Left hindlimb (tissue), 1 donor: ENCODE measurements at regions not wholly inside any gene's neighbourhood (a gene's known extent, or its start where the extent isn't known, plus 50 kb on each side); places are given as distances from the start of the nearest gene placed in this dataset.

Experiments
- DNase-seq: peaks from one replicate; pipeline ENCODE4 v3.0.0-alpha.2; 2018

DNA sequence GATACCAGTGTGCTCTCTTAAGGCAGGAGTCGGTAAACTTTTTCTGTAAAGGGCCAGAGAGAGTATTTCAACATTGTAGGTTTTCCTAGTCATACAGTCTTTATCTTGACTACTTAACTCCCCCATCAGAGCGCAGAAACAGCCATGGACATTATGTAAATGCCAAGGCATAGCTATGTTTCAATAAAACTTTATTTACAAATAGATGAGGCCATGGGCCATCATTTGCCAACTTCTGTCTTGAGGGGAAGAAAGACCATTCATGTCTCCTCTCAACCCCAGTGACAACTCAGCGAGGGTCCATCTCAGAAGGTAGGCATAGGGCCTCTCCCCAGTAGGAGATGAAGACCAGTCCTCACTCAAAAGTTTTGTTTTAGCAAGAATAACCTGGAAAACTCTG, 301.3 kb downstream of the FBXW7 start:
- DNase-seq: no peak

DNA sequence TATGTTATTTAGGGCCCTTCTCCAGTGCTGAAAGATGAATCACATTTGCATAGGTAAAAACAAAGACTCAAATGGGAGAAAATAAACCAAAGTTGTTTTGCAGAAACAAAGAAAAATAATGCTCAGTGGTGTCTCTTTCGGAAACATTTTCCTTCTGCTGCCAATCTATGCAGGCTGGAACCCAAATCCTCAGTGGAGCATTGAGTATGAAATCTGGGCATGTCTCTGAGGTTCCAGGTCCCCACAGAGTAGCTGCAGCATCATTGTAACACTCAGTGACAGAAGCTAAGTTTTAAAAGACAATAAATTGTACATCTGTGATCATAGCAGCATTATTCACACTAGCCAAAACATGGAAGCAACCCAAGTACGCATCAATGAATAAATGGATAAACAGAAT, 303.6 kb downstream of the FBXW7 start:
- DNase-seq: no peak

GRCh38 chr4:152229782-152230289, 306.1 kb downstream of the FBXW7 start:
- DNase-seq: no peak

DNA sequence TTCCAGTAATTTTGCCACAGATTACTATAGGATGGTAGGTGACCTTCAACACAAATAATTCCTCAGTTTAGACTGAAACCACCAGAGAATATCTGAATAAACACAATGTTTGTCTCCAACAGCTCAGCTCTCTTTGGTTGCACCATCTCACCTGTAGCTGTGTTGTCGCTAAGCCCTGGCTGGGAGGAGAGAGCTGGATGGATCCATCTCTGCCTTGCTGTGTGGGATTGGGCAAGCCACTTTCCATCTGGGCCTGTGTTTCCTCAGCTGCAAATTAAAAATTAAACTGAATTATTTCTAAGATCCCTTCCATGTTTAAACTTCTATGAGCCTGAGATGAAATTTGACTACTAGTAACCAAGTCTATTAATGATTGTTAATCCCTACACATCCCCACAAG, 310.2 kb downstream of the FBXW7 start:
- no peak for DNase-seq

- DNase-seq: no peak
Measured at GRCh38 chr4:152224721-152225420, 311.0 kb downstream of the FBXW7 start.

DNA sequence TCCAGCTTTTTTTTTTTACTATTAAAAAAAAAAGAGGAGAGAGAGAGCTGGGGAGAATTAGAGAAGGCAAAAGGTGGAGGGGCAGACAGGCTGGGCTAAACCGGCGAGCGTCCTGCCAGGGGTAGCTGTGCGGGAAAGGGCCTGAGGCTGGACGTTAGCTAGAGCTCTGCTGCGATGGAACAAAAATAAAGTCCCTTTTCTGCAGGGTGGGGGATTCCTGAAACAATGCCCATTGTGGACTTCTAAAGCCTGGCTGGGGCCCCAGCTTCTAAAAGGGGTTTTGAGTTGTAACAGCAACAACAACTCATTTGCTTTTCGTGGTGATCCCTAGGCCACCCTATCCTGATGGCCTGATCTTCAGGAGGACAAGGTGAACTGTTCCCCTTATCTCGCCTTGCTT, 311.7 kb downstream of the FBXW7 start:
- no peak for DNase-seq

DNA sequence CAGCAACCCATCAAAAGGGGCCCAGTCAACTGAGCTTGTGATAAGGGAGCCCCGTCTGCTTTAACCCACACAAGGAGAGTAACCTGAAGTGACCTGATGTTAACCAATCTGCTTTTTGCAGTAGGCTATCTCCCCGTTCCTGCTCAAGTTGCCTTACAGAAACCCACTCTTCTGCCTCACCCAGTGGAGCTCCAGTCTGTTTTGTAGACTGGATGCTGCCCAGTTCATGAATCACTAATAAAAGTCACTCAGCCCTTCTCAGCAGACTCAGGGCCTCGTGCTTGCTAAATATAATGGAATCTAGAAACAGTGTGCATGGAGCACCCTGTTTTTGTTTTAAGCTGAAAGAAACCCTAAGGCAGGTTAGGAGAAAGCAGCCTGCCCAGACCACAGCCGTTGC, 312.3 kb downstream of the FBXW7 start:
- DNase-seq: no peak

DNA sequence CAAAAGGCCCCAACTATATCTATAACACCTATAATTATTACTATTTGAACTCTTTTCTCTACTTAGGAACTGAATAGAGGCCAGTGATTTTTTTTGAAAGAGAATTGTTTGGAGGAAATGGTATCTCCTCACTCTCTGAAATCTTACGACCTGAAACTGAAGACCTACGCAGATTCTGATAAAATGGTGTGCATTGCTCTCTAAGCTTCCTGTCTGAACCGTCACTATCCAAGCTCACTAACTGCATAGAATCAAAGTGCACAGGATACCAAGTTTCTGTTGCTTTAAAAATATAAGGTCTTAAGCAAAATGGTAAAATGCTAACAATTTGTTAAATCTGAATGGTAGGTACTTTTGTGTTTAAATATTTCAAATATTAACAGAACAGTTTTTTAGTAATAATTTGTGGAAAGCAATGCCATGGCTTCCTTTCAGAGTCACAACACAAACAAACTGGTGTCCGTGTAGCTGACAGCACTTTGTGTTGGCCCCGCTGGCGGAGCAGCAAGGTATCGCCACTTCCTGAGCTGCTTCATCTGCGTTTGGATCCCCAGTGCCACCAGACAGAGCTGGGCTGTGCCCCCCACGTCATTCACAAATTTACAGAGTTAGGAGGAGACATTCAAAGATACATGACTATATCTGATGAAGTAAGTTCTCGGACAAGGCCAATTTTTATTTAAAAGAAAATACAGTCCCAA, 313.9 kb downstream of the FBXW7 start:
- DNase-seq: no peak

DNA sequence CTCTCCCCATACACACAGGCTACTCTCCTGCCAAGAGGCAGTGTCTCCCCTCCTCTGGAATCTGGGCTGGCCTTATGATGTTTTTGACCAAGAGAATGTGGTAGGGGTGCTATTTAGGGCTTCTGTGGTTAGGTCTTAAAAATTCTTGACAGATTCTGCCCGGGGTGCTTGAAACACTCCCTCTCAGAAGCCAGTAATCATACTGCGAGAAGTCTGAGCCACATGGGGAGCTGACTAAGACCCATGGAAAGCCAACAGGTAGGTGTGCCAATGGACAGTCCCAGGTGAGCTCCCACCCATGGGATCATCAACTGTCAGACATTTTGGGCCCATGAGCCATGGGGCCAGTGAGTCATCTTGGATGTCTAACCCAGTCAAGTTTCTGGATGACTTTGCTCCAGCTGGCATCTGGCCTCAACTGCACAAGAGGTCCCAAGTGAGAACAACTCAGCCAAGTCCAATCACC, 315.7 kb downstream of the FBXW7 start:
- DNase-seq: no peak

DNA sequence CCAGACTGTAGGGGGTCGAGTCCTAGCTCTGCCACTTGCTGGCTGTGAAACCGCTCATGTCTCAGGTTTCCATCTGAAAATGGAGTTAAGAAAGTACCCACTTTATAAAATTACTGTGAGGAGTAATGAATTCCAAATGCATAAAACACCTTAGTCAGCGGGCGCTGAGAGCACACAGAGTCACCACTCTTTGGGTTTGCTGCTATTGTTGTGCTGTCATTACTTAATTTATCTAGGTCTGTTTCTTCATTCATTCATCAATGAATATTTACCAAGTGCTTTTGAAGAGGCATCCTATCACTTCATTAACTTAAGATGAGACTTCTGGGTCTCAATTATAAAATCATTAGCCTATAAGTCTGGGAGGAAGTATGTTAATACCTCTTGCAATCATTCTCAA, 317.3 kb downstream of the FBXW7 start:
- no peak for DNase-seq

DNA sequence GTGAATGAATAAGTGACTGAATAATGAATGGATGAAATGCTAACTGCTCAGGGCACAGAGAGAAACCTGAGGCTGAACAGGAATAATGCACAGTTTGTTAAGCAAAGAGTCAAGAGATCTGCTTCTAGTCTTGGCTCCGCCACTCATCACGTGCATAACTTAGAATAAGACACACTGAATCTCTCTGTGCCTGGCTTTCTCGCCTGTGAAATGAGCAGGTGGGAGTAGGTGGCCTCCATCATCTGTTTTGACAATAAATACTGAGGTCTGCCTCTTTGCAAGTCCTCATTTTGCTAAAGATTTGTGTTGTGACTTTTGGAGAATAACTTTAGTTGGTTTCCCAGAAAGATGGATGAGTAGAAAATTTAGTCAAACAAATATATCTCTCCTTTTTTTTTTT, 318.0 kb downstream of the FBXW7 start:
- DNase-seq: no peak

DNA sequence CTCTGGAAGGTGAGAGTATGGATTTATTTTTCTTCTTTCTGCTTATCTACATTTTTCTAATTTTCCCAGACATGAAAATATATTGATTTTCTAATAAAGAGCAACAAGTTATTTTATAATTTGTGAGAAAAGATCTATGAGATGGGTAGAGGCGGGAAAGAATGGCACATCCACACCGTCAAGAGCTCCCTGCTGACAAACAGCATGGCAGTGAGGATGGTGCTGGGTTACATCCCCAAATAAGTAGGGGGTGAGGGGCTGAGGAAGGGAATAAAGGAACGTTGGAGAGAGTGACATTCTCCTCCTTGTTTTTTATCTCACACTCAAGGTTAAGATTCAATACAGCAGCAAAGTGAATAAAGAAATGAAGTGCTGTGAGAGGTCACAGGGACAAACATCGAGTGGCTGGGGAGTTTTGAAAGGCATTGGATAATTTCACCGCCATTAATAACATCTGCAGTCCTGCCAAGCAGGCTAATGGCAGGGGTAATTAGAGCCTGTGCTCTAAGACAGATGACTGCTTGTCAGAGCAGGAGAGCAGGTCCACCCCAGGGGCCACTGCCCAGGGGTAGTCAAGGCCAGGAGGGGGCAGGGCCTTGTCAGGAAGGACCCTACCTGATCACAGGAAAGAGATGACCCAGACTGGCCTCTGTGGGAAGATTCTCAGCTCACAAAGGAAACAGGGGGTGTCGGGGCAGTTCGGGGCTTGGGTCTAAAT, 323.8 kb downstream of the FBXW7 start:
- no peak for DNase-seq

- DNase-seq: no peak
Measured at GRCh38 chr4:152209772-152210493, 326.0 kb downstream of the FBXW7 start.

DNA sequence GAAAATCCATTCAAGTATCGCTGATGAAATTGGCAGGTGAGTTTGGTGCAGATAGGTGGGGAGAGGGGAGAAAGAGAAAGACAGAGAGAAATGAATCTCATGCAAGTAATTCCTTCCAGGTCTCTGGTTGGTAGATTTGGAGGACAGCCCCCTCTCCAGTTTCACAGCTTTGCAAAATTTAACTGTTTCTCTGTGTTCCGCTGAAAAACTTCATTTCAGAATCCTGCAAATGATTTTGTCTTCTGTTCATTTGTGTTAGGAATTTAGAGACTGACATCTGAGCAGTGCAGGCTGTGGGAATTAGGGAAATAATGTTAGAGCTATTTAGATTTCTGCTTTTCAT, 328.5 kb downstream of the FBXW7 start:
- no peak for DNase-seq

- no peak for DNase-seq
Measured at GRCh38 chr4:152206646-152207377, 329.1 kb downstream of the FBXW7 start.

DNA sequence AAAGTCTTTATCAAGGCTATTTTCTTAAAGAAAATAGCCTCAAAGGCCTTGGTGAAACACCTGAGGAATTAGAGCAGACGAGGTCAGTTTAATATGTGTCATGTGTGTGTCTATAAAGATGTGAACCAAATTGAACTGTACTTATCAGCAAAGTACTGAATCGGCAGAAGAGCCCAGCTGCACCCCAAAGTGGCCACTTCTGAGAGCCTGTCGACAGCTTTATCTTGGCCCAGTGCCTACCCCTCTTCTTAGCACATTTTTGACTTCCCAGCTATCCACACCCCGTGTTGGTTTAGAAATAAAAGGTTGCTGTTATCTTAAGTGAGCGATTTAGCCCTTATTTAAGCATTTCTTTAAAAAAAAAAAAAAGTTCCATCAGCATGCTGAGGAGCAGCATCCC, 329.7 kb downstream of the FBXW7 start:
- no peak for DNase-seq

- no peak for DNase-seq
Measured at GRCh38 chr4:152202415-152202814, 333.5 kb downstream of the FBXW7 start.

DNA sequence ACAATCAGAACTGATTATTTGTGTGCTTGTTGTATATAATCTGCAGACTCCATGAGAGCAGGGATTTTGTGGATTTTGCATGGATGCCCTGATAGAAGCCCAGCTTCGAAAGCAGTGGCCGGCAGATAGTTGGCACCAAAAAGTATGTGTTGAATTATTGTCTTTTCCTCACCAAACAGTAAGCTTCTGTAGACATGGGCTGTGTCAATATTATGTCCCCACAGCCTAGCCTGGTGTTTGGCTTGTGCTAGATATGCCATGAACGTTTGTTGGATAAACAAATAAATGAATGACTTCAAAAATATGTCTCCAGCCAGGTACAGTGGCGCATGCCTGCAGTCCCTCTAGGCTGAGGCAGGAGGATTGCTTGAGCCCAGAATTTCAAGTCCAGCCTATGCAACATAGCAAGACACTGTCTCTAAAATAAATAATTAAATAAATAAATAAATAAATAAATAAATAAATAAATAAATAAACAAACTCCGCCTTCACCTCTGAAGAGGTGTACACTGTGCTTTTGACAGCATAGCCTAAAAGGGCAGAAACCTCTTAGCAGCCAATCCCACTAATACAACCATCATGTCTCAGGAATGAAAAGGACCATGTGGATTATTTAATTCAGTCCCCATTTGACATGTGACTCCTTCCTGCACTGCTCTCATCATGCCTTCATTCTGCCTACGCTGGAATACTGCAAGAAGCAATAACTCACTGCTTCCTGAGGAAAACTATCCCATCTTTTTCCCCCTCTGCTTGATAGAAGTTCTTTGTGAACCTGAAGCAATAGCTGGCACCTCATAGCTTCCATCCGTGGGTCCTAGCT, 335.2 kb downstream of the FBXW7 start:
- no peak for DNase-seq

GRCh38 chr4:152197211-152197610, 338.7 kb downstream of the FBXW7 start:
- no peak for DNase-seq

- DNase-seq: no peak
Measured at GRCh38 chr4:152195888-152196287, 340.0 kb downstream of the FBXW7 start.

DNA sequence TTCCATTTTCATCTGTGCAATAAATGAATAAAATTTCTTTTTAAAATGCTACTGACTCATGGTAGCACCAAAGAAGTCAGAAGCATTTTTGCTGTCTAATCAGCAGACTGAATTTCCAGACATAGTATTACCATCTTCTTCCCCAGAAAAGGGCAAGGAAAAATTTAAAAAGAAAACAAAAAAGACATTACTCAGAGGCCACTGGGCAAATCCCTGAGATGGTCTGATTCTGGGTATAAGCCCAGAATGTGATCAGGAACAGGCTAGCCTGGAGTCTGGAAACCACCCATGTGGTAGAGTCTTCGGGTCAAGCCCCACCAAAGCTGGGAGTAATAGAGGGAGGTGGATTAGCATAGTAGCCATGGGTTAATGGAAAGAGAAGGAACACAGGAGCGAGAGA, 342.8 kb downstream of the FBXW7 start:
- DNase-seq: no peak

GRCh38 chr4:152190907-152191306, 345.0 kb downstream of the FBXW7 start:
- no peak for DNase-seq
